ENCODE measurements at regions not wholly inside any gene's neighbourhood (a gene's known extent, or its start where the extent isn't known, plus 50 kb on each side); places are given as distances from the start of the nearest gene placed in this dataset. TPM values are rescaled to one million over a fixed set of nuclear protein-coding genes. Genes with fewer than 3 reads are reported as not detected.

DNA sequence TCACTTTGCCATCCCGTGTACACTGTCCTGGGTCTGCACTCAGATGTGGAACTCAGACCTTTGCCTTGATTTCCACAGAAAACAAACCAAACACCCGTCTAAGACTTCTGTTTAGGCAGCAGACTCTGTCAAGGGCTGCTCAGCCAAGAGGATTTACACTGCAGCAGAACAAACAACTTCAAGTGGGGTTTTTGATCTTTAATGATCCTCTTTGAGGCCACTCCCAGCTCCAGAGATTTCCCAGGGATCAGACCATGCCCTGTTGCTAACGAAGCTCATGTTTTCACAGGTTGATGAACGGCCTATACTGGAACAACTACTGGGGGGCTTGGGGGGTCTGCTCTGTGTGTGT, 52.5 kb upstream of the LGALSL start:
- TF ChIP-seq POLR2A (IDR thresholded peaks at IDR 0.05) (no peak), POLR2AphosphoS5 (IDR thresholded peaks at IDR 0.05; ENCODE audit: insufficient read depth in 1 of 2, low read depth in 1 of 2) (no peak)
- TF ChIP-seq, protein P1, sequence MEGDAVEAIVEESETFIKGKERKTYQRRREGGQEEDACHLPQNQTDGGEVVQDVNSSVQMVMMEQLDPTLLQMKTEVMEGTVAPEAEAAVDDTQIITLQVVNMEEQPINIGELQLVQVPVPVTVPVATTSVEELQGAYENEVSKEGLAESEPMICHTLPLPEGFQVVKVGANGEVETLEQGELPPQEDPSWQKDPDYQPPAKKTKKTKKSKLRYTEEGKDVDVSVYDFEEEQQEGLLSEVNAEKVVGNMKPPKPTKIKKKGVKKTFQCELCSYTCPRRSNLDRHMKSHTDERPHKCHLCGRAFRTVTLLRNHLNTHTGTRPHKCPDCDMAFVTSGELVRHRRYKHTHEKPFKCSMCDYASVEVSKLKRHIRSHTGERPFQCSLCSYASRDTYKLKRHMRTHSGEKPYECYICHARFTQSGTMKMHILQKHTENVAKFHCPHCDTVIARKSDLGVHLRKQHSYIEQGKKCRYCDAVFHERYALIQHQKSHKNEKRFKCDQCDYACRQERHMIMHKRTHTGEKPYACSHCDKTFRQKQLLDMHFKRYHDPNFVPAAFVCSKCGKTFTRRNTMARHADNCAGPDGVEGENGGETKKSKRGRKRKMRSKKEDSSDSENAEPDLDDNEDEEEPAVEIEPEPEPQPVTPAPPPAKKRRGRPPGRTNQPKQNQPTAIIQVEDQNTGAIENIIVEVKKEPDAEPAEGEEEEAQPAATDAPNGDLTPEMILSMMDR (IDR thresholded peaks at IDR 0.05) = no peak
- DNase-seq (ENCODE audit: extremely low spot score in 2 of 2) = peak; percentile 52 to 77
- Histone ChIP-seq H3K4me3 (no peak overlapping the region), H3K27ac (no peak overlapping the region), H3K4me1 (peaks cover 39% of the 10 kb centered on the region), H3K9me3 (no peaks in the 10 kb centered on the region), H3K36me3 (no peaks in the 10 kb centered on the region), H3K27me3 (no peaks in the 10 kb centered on the region)
- intact Hi-C loops (cut with DNase I) = loop anchor here (10.0 kb wide), 1 partner anchor 53 kb away; the partner anchor contains the start of gene LGALSL

GRCh38 chr2:64402876-64403275, 51.1 kb upstream of the LGALSL start:
- no peak for TF ChIP-seq POLR2AphosphoS5 (IDR thresholded peaks at IDR 0.05; ENCODE audit: insufficient read depth in 1 of 2, low read depth in 1 of 2)
- TF ChIP-seq, protein P1 (IDR thresholded peaks at IDR 0.05) = no peak
- TF ChIP-seq POLR2A (IDR thresholded peaks at IDR 0.05) = no peak
- Histone ChIP-seq H3K27me3 (no peaks in the 10 kb centered on the region), H3K4me3 (no peak overlapping the region), H3K9me3 (no peaks in the 10 kb centered on the region), H3K36me3 (no peaks in the 10 kb centered on the region), H3K27ac (peak overlapping the region; percentile 77), H3K4me1 (peaks cover 40% of the 10 kb centered on the region)
- DNase-seq (ENCODE audit: extremely low spot score in 2 of 2) = peak in 1 of 2 donors; percentile 52
- intact Hi-C loops (cut with DNase I) = loop anchor here (10.0 kb wide), 1 partner anchor 52 kb away; the partner anchor contains the start of gene LGALSL

GRCh38 chr2:64403426-64403825, 50.5 kb upstream of the LGALSL start:
- TF ChIP-seq, protein P1 (IDR thresholded peaks at IDR 0.05) = no peak
- TF ChIP-seq POLR2AphosphoS5 (IDR thresholded peaks at IDR 0.05; ENCODE audit: insufficient read depth in 1 of 2, low read depth in 1 of 2) (no peak), POLR2A (IDR thresholded peaks at IDR 0.05) (no peak)
- Histone ChIP-seq H3K4me3 (no peak overlapping the region), H3K36me3 (no peaks in the 10 kb centered on the region), H3K9me3 (no peaks in the 10 kb centered on the region), H3K27me3 (no peaks in the 10 kb centered on the region), H3K4me1 (peaks cover 40% of the 10 kb centered on the region), H3K27ac (peak overlapping the region; percentile 77)
- DNase-seq (ENCODE audit: extremely low spot score in 2 of 2) = peak in 1 of 2 donors; percentile 84
- intact Hi-C loops (cut with DNase I) = loop anchor here (10.0 kb wide), 1 partner anchor 51 kb away; the partner anchor contains the start of gene LGALSL

DNA sequence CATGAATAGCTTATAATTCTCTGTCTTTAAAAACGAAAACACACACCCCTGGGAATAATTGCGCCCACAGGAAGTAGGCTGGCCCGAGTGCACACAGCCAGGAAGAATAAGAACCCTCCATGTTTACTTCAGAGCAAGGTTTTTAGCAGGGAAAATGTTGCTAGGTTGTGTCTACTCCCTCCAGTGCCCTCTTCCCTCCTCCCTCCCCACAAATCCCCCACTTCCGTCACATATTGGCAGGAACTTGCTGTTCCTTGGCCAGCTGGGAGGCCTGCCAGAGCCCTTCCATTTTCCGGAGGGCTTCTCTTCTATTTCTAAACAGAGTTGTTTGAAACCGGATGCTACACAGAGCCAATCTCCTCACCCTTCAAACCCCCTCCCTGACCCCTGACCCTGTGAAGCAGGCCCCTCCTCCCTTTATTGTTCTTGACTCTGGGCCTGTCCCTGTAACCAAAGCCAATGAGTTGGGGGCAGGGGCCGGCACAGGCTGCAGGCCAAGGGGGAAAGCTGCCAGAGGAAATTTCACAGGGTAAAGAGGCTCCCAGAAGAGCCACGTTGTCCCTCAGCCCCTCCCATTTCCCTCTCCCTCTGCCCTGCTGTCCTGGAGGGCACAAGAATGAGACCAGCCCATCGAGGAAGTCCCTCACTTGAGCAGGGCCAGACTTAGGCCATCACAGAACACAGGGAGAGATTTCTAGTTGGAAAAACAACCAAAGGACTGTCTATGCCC, 49.8 kb upstream of the LGALSL start:
- TF ChIP-seq, protein P1 (IDR thresholded peaks at IDR 0.05) = no peak
- TF ChIP-seq POLR2A (IDR thresholded peaks at IDR 0.05) (no peak), POLR2AphosphoS5 (IDR thresholded peaks at IDR 0.05; ENCODE audit: insufficient read depth in 1 of 2, low read depth in 1 of 2) (peak; percentile 73 to 91)
- intact Hi-C loops (cut with DNase I) = loop anchor here (10.0 kb wide), 1 partner anchor 51 kb away; the partner anchor contains the start of gene LGALSL
- Histone ChIP-seq H3K4me1 (peaks cover 40% of the 10 kb centered on the region), H3K27me3 (no peaks in the 10 kb centered on the region), H3K9me3 (no peaks in the 10 kb centered on the region), H3K36me3 (no peaks in the 10 kb centered on the region), H3K27ac (peak overlapping the region; percentile 77), H3K4me3 (peak overlapping the region in 1 of 2 donors; percentile 4)
- DNase-seq (ENCODE audit: extremely low spot score in 2 of 2) = peak in 1 of 2 donors; percentile 92

Small RNAs in the stretch of these regions (microRNA-seq; reads per million reads assigned to microRNA genes)
- not detected for gene MIR4433A (ENCODE audit: borderline number of aligned reads, borderline replicate concordance)
- gene MIR4433B (ENCODE audit: borderline number of aligned reads, borderline replicate concordance) = not detected

Small RNAs in the stretch of these regions (small RNA-seq; reads per million reads assigned to genes)
- gene AC012368.3 (not detected), gene MIR4433B (not detected)
